GM18505 (cell line): ENCODE measurements at regions not wholly inside any gene's neighbourhood (a gene's known extent, or its start where the extent isn't known, plus 50 kb on each side); places are given as distances from the start of the nearest gene placed in this dataset.
A peak's percentile ranks its signal among the peaks of the same experiment; 100 is the strongest.

ENCODE experiments used
- ATAC-seq: cut with Tn5 transposase; IDR thresholded peaks from one replicate; pipeline ENCODE4 v1.9.1; 2021; ENCODE audit not compliant: unreplicated experiment
- POLR2A ChIP-seq: IDR thresholded peaks from 4 replicates; pipeline ENCODE4 v1.6.1; 2011; ENCODE audit warnings: borderline replicate concordance; ENCODE audit not compliant: insufficient read depth, insufficient read length; ENCODE audit errors: extremely low read depth

GRCh38 chr3:43997788-43998369 is 243.8 kb upstream of the TOPAZ1 start:
- no peak for ATAC-seq
- TF ChIP-seq POLR2A = no peak

DNA sequence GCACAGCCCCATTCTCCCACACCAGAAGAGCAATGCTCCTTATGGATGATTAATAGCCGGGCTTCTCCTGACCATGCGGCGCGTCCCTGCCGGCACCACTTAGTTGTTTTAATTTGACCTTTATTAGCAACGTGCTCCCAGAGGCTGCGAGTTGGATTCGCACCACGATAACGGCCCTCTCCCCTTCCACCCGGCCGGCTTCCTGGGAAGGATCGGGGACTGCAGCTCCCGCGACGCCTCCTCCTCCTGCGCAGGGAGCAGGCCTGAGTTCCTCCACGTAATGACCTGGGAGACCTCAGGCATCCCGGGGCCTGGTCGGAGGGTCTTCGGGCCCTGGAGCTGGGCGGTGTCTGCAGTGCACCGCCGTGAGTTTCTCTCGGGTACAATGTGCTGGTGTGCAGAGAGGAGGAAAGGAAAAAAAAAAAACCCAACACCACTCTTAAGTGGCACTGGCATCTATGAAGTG is 243.3 kb upstream of the TOPAZ1 start:
- ATAC-seq = no peak
- TF ChIP-seq POLR2A = no peak

DNA sequence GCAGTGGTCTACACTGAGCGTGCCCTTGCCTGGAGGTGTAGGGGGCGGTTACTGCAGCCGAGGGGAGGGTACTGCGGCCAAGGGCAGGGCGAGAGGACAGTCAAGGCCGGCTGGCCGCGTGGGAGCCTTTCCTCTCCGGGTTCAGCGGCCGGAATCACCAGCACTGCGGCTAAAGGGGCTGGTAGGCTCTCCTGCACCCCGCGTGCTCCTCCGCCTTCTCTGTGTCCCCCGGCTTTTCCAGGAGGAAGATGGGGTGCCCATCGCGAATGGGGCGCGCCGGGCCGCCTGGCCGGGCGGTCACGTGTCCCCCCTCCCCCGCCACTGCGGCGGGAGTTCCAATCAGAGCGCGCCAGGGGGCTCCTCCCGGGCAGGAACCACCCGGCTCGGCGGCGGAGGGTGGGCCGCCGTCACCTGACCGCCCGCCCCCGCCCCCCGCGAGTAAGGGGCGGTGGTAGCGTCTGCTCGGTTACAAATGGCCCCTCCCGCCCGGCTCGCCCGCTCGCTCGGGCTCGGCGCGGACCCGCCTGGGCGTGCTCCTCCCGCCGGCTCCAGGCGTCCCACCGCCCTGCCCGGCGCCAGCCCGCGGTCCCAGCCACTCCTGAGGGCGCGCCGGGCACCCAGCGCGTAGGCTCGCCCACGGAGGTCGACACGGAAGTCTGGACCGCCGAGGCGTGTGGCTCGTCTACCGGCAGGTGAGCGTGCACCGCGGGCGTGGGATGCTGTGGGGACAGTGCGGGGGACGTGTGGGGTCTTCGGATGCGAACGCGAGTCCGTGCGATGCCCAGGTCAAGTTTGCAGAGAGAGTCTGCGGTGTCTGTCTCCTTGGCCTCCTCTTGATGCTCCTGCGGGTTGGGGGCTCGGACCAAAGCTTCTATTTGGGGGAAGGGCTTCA is 242.6 kb upstream of the TOPAZ1 start:
- ATAC-seq = no peak
- peak; percentile 31 for TF ChIP-seq POLR2A

GRCh38 chr3:43999728-44000319 is 241.9 kb upstream of the TOPAZ1 start:
- TF ChIP-seq POLR2A = no peak
- no peak for ATAC-seq

GRCh38 chr3:44000586-44000985 is 241.1 kb upstream of the TOPAZ1 start:
- ATAC-seq = no peak
- TF ChIP-seq POLR2A = no peak

- no peak for TF ChIP-seq POLR2A
- no peak for ATAC-seq
These were observed 240.6 kb upstream of the TOPAZ1 start for GRCh38 chr3:44001072-44001471.

DNA sequence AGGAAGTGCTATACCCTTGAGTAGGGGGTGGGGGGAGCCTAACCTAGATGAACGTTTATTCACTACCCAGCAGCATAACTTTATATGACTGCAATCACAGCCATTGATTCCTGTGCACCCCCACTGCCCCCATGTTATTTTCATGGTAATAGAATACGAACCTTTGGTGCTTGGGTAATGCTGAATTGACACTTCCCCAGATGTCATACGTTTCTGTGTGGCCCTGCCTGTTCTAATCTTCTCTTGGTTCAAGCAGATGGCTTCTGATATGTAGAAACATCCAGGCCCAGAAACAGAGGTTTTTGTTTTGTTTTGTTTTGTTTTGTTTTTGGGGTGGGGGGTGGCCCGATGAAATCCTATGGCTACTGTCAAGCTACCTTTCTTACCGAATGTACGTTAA is 237.9 kb upstream of the TOPAZ1 start:
- no peak for TF ChIP-seq POLR2A
- no peak for ATAC-seq

- TF ChIP-seq POLR2A = no peak
- no peak for ATAC-seq
These were observed 230.0 kb upstream of the TOPAZ1 start for GRCh38 chr3:44011680-44012079.

GRCh38 chr3:44012160-44012899 is 229.4 kb upstream of the TOPAZ1 start:
- ATAC-seq = no peak
- TF ChIP-seq POLR2A = no peak

DNA sequence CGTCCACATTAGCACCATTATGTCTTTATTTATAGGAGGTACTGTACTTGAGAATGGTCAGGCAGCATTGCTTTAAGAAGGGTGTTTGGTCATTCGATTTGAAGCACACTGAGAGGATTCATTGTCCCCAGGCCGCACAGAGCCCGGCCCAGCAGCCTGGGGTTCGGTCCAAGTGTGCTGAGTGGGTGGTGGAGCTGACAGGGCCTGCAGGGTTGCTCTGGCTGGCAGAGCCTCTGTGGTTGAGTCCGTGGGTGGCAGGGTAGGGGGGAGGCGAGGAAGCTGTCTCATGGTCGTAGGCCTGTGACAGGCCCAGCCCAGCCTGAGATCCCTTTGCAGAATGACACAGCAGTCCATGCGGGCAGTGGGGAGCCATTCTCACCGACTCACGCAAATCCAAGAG is 227.7 kb upstream of the TOPAZ1 start:
- TF ChIP-seq POLR2A = no peak
- ATAC-seq = no peak

- ATAC-seq = no peak
- no peak for TF ChIP-seq POLR2A
These were observed 226.5 kb upstream of the TOPAZ1 start for GRCh38 chr3:44015170-44015569.

DNA sequence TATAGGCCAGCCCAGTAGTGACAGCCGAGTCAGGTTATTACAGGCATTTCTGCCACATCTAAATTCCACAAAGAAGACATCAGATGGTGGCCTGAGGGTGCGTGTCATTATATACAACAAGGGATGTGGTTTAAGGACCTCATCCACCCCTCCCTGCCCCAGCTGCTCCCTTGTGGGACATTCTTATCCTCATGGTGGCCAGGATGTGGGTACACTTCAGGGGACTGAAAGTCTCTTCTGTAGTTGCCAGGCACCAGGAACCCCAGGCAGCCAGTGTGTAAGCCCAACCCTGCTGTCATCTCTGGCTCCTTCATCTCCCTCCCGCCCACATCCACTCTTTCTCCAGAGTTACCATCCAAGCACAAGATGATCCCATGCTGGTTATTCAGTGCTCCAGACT is 224.9 kb upstream of the TOPAZ1 start:
- ATAC-seq = no peak
- no peak for TF ChIP-seq POLR2A

- ATAC-seq = no peak
- no peak for TF ChIP-seq POLR2A
These were observed 222.8 kb upstream of the TOPAZ1 start for GRCh38 chr3:44018926-44019325.
